NCI-H2081 treated with DMSO at 0.1 percent for 48 hours (cell line): ENCODE measurements at regions not wholly inside any gene's neighbourhood (a gene's known extent, or its start where the extent isn't known, plus 50 kb on each side); places are given as distances from the start of the nearest gene placed in this dataset.
"Not testable (repeated sequence)": the region's sequence is repeated elsewhere in the genome, so short reads cannot be mapped to it uniquely, and the experiment has no call there.

ENCODE experiments used
- DNase-seq: peaks from one replicate; lab custom pipeline; 2025; lab: John Stamatoyannopoulos, UW

GRCh38 chr17:13135506-13135905 is 117.7 kb upstream of the ELAC2 start:
- DNase-seq, result no peak

GRCh38 chr17:13134076-13134475 is 116.2 kb upstream of the ELAC2 start:
- no peak for DNase-seq

- DNase-seq, result no peak
Observed at GRCh38 chr17:13131225-13131624, 113.4 kb upstream of the ELAC2 start.

- DNase-seq, result no peak
Observed at GRCh38 chr17:13129356-13129755, 111.5 kb upstream of the ELAC2 start.

- DNase-seq, result no peak
Observed at GRCh38 chr17:13128676-13129075, 110.8 kb upstream of the ELAC2 start.

- no peak for DNase-seq
Observed at GRCh38 chr17:13127921-13128602, 110.2 kb upstream of the ELAC2 start.

DNA sequence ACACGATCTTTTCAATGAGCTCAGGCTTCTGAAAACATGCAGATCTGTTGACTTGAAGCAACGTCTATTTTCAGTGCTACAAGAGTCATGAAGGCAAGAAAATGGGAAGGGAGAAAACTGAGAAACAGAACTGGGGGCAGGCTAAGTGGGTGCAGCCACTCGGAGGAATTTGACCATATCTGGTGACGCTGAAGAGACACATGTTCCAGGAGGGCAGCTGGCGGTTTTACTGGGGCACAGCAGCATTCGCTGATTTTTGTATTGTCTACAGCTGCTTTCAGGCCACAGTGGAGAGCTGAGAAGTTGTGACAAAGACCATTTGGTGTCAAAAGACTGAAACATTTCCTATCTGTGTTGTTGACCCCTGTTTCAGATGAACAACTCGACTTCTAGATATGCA is 103.0 kb upstream of the ELAC2 start:
- no peak for DNase-seq

GRCh38 chr17:13118311-13118710 is 100.5 kb upstream of the ELAC2 start:
- no peak for DNase-seq

GRCh38 chr17:13117616-13118015 is 99.8 kb upstream of the ELAC2 start:
- DNase-seq, result no peak

GRCh38 chr17:13114601-13115031 is 96.8 kb upstream of the ELAC2 start:
- no peak for DNase-seq

DNA sequence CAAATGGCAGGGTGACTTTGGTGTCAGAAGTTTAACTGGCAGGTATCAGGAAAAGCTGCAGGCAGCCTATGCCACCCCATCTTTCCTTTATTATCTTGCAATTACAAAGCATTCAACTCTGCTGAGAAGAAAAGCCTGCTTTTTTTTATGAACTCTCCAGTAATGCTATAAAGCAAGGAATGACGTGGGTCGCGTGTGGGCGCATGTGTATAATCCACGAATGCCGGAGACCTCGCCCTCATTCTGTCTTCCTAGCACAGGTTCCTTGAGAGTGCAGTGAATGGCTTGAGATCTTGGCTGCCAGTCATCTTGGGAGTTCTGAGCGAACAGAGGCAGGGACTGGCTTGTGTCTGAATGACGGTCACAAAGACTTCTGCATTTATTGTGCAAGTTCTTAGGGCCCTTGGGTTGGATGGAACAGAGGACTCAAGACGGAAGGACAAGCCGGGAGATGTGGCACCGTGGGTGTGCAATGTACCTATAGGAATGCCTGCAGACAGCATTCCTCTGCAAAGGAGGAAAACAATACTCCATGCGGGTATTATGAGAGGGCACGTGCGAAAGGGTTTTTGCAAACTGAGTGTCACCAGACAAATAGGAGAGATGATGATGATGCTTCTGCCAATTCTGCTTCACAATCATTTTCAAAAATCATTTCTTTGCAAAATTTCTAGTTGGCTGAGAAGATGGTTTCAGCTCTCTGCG is 96.1 kb upstream of the ELAC2 start:
- DNase-seq, result no peak

DNA sequence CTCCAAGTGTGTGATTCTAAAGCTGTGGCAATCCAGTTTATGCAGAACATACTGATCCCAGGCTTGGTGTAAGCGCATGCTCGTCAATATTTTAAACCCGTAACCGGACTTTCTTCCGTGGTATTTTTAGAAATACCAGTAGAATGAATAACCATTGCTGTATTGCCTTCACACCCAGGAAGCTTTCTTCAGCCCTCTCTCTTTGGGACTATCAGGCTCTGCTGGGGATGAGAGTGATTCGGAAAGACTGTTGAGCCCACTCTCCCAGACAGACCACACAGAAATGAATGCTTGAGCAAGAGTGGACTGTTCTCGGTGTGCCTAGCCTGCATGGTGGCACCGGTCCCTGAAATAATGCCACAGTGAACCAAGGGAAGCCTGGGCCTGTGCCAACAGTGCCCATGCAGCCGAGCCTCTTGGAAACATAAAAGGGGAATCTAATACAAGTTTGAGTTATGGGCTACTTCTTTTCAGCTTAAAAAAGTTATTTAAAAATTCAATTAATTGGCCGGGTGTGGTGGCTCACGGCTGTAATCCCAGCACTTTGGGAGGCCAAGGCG is 89.9 kb upstream of the ELAC2 start:
- DNase-seq, result no peak

- no peak for DNase-seq
Observed at GRCh38 chr17:13106171-13106570, 88.3 kb upstream of the ELAC2 start.

- no peak for DNase-seq
Observed at GRCh38 chr17:13104576-13104975, 86.7 kb upstream of the ELAC2 start.

GRCh38 chr17:13102477-13102876 is 84.7 kb upstream of the ELAC2 start:
- DNase-seq, result no peak

DNA sequence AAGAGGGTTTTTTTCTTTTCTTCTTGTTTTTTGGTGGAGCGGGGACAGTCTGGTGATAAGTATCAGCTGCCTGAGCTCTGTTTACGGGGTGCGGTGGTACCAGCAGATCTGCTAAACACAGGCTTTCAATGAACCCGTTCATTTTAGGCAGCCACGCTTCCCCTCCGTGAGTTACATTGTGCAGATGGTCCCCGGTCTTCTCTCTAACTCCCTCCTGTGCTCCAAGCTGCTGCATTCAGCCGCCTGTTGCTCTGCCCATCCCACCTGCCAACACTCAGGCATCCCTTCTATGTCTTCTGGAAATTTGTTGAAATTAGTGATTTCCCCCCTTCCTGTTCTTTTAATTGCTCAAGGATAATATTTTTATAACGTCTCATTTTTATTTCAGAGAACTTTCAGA is 82.1 kb upstream of the ELAC2 start:
- DNase-seq, result no peak

DNA sequence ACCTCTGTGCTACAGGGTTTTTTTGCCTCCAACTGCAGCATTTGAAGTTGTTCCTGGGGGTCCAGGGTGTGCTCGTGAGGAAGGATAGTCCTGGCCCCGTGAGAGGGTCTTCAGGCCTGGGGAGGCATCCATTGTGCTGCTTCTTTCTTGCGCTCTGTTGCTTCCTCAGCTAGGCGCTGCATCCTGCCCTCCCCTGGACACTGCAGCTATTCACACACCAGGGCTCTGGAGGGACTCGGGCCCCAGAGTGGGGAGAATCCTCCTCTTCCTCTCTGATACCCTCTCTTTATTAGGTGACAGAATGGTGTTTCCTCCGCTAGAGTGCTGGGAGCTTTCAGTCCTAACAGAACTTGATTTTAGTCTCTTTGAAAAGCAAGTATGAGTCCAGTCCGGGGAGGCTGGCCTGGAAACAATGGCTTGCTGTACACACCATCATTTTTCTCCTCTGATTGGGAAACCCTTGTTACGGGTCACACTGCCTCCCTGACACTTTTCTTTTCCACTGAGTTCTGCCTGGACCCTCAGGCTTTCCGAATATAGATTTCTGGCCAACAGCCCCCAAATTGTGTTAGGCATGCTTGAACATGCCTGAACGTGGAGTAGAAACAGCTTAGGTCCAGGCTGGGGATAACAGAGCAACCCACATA is 81.4 kb upstream of the ELAC2 start:
- DNase-seq, result no peak

DNA sequence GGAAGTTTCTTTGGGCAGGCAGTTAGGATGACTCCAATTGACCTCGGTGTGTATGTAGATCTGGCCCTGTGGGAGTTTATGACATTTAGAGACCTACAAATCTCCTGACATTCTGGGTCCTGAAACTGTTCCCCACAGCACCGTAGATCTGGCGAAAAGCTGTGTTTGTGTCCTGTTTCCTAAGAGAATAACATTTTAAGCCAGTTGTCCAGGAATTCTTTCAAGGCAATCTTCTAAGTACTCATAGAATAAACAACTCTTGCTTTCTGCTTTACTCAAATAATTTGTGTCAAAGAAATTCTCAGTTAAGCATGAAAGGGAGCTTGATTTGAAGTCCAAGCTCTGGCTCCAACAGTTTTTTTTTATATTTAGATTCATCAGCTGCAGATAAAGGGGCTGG is 78.5 kb upstream of the ELAC2 start:
- DNase-seq, result no peak

DNA sequence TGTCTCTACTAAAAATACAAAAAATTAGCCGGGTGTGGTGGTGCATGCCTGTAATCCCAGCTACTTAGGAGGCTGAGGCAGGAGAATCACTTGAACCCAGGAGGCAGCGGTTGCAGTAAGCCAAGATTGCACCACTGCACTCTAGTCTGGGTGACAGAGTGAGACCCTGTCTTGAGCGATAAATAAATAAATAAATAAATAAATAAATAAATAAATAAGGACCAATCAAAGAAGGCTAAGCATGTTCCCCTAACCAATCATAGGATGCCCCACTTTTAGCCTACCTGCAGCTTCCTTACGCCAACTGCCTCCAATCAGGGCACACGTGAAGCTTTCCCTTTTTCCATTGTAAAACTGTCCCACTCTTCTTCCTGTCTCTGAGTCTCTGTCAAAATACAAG is 74.2 kb upstream of the ELAC2 start:
- DNase-seq, result not testable (repeated sequence)

DNA sequence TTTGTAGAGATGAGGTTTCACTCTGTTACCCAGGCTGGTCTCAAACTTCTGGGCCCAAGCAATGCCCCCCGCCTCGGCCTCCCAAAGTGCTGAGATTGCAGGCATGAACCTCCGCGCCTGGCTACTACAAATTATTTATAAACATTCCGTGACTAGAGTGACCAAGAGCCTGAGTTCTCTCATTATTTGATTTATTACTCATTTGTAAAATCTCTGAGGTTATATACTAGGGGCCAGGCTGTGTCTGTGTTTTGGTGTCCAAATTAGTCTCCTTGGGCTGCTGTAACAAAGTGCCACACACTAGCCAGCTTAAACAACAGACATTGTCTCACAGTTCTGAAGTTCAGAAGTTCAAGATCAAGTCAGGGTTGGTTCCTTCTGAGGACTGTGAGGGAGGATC is 70.8 kb upstream of the ELAC2 start:
- DNase-seq, result no peak

GRCh38 chr17:13087802-13088201 is 70.0 kb upstream of the ELAC2 start:
- DNase-seq, result no peak

DNA sequence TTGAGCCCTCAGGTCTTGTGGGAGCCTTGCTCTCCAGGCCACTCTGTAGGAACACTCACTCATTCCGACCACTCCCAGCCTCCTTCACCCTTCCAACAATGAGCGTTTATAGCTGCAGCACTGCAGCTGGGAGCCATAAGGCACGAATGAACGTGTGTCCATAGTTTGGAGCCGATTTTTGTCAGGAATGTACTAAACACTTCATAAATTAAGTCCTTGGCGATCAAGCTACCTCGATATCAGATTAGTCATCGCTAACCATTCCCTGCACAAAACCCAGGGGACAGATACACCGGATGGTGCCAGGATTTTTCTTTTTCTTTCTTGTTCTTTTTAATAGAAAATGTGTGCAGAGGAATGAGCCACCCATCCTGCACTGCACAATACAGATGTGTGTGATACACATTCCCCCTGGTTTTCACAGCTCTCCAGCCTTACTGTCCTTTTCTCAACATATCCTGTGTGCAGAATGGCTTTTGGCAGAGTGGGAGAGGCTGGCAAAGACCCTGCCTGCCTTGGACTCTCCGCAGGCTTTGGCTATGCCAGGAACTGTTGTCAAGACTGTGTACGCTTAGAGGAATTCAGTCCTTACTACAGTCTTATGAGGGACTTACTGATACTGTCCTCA is 68.4 kb upstream of the ELAC2 start:
- no peak for DNase-seq

GRCh38 chr17:13085578-13085977 is 67.8 kb upstream of the ELAC2 start:
- DNase-seq, result no peak
